ENCODE measurements at regions not wholly inside any gene's neighbourhood (a gene's known extent, or its start where the extent isn't known, plus 50 kb on each side); places are given as distances from the start of the nearest gene placed in this dataset.

DNA sequence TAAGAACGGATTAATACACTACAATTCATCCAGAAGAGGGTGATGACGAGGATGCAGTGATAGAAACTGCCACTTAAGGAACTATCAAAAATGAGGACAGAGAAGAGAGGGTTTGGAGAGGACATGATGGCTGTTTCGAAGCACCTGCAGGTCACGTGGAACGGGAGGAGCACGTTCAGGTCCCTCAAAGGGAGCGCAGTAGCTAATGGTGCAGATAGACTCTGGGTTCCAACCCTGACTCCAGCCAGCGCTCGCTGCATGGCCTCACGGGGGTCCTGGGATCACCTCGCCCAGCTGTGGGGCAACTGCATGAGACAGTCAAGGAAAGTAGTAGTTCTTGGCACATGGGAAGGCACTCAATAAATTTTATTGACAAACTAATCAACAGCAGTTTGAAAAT, 208.6 kb upstream of the RNF32 start:
- Histone ChIP-seq H3K4me3 (no peak overlapping the region), H3K27me3 (peaks cover 0 to 32% (median 6%) of the 10 kb centered on the region in 7 donors), H3K9me3 (no peaks in the 10 kb centered on the region), H3K36me3 (no peaks in the 10 kb centered on the region), H3K27ac (no peak overlapping the region), H3K4me1 (no peaks in the 10 kb centered on the region)
- 84 to 87% methylated on average over 11 of the region's 11 CpGs for WGBS, 2 donors
- DNase-seq: no peak
- ATAC-seq: no peak
- TF ChIP-seq, protein P1, sequence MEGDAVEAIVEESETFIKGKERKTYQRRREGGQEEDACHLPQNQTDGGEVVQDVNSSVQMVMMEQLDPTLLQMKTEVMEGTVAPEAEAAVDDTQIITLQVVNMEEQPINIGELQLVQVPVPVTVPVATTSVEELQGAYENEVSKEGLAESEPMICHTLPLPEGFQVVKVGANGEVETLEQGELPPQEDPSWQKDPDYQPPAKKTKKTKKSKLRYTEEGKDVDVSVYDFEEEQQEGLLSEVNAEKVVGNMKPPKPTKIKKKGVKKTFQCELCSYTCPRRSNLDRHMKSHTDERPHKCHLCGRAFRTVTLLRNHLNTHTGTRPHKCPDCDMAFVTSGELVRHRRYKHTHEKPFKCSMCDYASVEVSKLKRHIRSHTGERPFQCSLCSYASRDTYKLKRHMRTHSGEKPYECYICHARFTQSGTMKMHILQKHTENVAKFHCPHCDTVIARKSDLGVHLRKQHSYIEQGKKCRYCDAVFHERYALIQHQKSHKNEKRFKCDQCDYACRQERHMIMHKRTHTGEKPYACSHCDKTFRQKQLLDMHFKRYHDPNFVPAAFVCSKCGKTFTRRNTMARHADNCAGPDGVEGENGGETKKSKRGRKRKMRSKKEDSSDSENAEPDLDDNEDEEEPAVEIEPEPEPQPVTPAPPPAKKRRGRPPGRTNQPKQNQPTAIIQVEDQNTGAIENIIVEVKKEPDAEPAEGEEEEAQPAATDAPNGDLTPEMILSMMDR (IDR thresholded peaks at IDR 0.05): no peak
- intact Hi-C loops (cut with DNase I): no loop called here

DNA sequence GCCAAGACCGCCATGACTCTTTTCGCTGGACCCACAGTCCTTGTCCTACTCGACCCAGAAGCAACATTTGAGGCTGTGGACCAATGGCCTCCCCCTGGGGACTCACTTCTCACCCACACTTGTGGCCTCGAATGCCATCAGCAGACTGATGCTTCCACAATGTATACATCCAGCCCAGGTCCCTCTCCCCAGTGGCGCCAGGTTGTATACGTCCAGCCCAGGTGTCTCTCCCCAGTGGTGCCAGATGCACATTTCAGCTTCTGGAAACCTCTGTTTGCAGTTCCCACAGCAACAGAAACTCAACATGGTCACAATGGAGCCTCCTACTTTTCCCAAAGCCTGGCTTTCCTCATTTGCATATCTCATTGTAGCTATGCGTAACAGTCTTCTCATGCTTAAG, 210.5 kb upstream of the RNF32 start:
- no peaks in the 10 kb centered on the region for H3K9me3 ChIP-seq
- intact Hi-C loops (cut with DNase I): no loop called here
- H3K27ac ChIP-seq: no peak overlapping the region
- ATAC-seq: no peak
- no peaks in the 10 kb centered on the region for H3K4me1 ChIP-seq
- 66 to 79% methylated on average over 7 of the region's 7 CpGs for WGBS, 2 donors
- DNase-seq: no peak
- H3K27me3 ChIP-seq: peaks cover 0 to 41% (median 6%) of the 10 kb centered on the region in 7 donors
- H3K36me3 ChIP-seq: no peaks in the 10 kb centered on the region
- TF ChIP-seq, protein P1 (IDR thresholded peaks at IDR 0.05): no peak
- H3K4me3 ChIP-seq: no peak overlapping the region

DNA sequence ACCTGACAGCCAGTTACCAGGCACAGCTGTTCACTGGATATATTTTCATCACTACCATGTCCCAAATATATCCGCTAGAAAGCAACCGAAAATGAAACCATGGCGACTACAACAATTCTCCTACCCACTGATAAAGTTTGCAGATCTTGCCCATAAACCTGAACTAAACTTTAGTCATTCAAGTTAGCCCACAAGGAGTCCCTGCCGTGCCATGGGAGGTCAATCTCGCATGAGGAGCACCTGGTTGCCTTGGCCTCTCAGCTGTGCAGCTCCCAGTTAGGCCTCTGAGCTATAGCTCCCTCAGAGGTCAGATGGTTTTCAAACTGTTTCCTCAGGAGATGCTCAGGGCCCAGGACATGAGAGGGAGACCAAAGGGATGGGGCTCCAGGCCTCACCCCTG, 211.1 kb upstream of the RNF32 start:
- no peaks in the 10 kb centered on the region for H3K4me1 ChIP-seq
- ATAC-seq (no peak), DNase-seq (no peak)
- H3K4me3 ChIP-seq: no peak overlapping the region
- no peaks in the 10 kb centered on the region for H3K36me3 ChIP-seq
- intact Hi-C loops (cut with DNase I): no loop called here
- TF ChIP-seq, protein P1 (IDR thresholded peaks at IDR 0.05): no peak
- 85 to 93% methylated on average over 5 of the region's 5 CpGs for WGBS, 2 donors
- peaks cover 0 to 41% (median 5%) of the 10 kb centered on the region in 7 donors for H3K27me3 ChIP-seq
- H3K27ac ChIP-seq: no peak overlapping the region
- H3K9me3 ChIP-seq: no peaks in the 10 kb centered on the region

DNA sequence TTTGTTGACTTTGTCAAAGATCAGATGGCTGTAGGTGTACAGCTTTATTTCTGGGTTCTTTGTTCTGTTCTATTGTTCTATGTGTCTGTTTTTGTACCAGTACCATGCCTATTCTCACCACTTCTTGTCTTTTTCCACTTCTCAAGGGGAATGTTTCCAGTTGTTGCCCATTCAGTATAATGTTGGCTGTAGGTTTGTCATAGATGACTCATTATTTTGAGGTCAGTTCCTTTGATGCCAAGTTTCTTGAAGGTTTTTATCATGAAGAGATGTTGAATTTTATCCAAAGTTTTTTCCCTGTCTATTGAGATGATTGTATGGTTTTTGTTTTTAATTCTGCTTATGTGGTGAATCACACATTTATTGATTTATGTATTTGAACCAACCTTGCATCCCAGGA, 216.7 kb upstream of the RNF32 start:
- ATAC-seq: no peak

More for the DNA sequence above, 216.7 kb upstream of the RNF32 start:
- Histone ChIP-seq H3K4me3 (no peak overlapping the region), H3K36me3 (no peaks in the 10 kb centered on the region), H3K27ac (no peak overlapping the region), H3K4me1 (no peaks in the 10 kb centered on the region), H3K27me3 (peaks cover 0 to 26% (median 0%) of the 10 kb centered on the region in 7 donors), H3K9me3 (peaks cover 0 to 15% (median 0%) of the 10 kb centered on the region in 11 donors)
- DNase-seq: no peak
- intact Hi-C loops (cut with DNase I): no loop called here
- TF ChIP-seq, protein P1 (IDR thresholded peaks at IDR 0.05): no peak

Measured in heart right ventricle (tissue), 16 donors.